NCI-H2196 (cell line): ENCODE measurements at regions not wholly inside any gene's neighbourhood (a gene's known extent, or its start where the extent isn't known, plus 50 kb on each side); places are given as distances from the start of the nearest gene placed in this dataset.
A peak's percentile ranks its signal among the peaks of the same experiment; 100 is the strongest.

Experiments used
- DNase-seq: peaks from one replicate; lab custom pipeline; 2025; ENCODE audit not compliant: unreplicated experiment; lab: John Stamatoyannopoulos, UW

GRCh38 chr9:129390541-129390940 is 212.5 kb upstream of the IER5L start:
- no peak for DNase-seq

GRCh38 chr9:129387822-129388221 is 209.8 kb upstream of the IER5L start:
- no peak for DNase-seq

- DNase-seq, result no peak
Observed at GRCh38 chr9:129386812-129387177, 208.7 kb upstream of the IER5L start.

- no peak for DNase-seq
Observed at GRCh38 chr9:129385211-129385934, 207.3 kb upstream of the IER5L start.

GRCh38 chr9:129384491-129385210 is 206.6 kb upstream of the IER5L start:
- DNase-seq, result no peak

GRCh38 chr9:129383561-129384490 is 205.8 kb upstream of the IER5L start:
- peak; percentile 86 for DNase-seq

- DNase-seq, result peak; percentile 82
Observed at GRCh38 chr9:129383019-129383560, 205.0 kb upstream of the IER5L start.

- DNase-seq, result peak; percentile 53
Observed at GRCh38 chr9:129382281-129383018, 204.4 kb upstream of the IER5L start.

- no peak for DNase-seq
Observed at GRCh38 chr9:129381481-129381957, 203.5 kb upstream of the IER5L start.

GRCh38 chr9:129380961-129381401 is 202.9 kb upstream of the IER5L start:
- DNase-seq, result no peak

GRCh38 chr9:129379886-129380285 is 201.8 kb upstream of the IER5L start:
- no peak for DNase-seq

- no peak for DNase-seq
Observed at GRCh38 chr9:129379181-129379836, 201.2 kb upstream of the IER5L start.

GRCh38 chr9:129377931-129378661 is 200.0 kb upstream of the IER5L start:
- no peak for DNase-seq

- DNase-seq, result no peak
Observed at GRCh38 chr9:129377181-129377580, 199.1 kb upstream of the IER5L start.

- no peak for DNase-seq
Observed at GRCh38 chr9:129375845-129376244, 197.8 kb upstream of the IER5L start.

- DNase-seq, result no peak
Observed at GRCh38 chr9:129374651-129375050, 196.6 kb upstream of the IER5L start.

- no peak for DNase-seq
Observed at GRCh38 chr9:129374231-129374630, 196.2 kb upstream of the IER5L start.

GRCh38 chr9:129373361-129373760 is 195.3 kb upstream of the IER5L start:
- DNase-seq, result no peak

GRCh38 chr9:129370770-129371169 is 192.7 kb upstream of the IER5L start:
- no peak for DNase-seq
